HG03520 (cell line): ENCODE measurements at regions not wholly inside any gene's neighbourhood (a gene's known extent, or its start where the extent isn't known, plus 50 kb on each side); places are given as distances from the start of the nearest gene placed in this dataset.
"Not testable (repeated sequence)": the region's sequence is repeated elsewhere in the genome, so short reads cannot be mapped to it uniquely, and the experiment has no call there.

ENCODE experiments used
- ATAC-seq: cut with Tn5 transposase; IDR thresholded peaks from one replicate; pipeline ENCODE4 v1.9.1; 2021; ENCODE audit warnings: mild to moderate bottlenecking, moderate library complexity; ENCODE audit not compliant: unreplicated experiment

DNA sequence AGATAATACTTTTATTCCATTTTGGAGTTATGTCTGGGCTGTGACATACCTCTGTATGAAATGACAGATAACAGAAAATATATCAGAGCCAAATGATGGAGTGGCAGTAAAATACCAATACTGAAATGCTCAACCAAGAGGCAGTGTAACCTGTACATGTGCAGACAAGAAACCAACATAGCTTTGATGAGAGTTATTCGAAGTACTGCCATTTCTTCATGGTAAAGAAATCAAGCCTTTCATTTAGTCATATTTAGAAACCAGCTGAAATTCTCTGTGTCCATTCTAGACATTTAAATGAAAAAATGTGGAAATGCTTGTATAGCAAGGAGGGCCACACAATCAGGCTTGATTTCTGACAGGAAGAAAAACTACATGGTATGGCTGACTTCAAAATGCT lies 127.1 kb upstream of the PTPRZ1 start:
- ATAC-seq: no peak

DNA sequence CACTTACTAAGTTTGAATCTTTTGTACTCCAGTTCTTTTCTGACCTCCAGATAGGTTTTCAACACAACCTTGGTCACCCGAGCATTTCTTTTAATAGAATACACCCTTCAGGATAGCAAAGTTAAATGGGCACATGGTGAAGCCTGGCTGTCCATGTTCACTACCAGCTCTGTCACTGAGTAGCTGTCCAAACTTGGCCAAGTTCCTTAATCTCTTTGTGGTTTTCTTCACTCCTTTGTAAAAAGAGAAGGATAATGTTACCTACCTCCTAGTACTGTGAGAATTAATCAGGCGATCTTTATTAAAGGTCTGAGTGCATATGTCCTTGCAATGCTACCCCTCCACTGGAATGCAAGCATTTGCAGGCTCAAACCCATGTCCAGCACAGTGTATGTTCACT lies 128.1 kb upstream of the PTPRZ1 start:
- ATAC-seq: no peak

DNA sequence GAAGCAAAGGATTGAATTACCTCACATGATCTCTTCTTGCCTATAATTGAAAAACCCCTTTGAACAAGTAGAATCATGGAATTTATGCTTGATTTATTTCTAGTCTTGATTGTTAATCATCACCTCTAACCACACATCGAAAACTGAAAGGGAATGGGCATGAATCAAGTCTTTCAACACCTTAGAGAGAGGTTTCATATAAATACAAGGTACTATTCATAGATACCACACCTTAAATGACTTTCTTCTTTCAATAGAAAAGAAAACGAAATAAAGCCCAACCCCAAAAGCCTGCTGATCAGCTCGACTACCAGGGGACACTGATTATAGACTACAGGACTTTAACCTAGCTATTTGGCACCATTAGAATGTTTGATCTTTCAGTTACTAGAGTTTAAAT lies 128.6 kb upstream of the PTPRZ1 start:
- no peak for ATAC-seq

DNA sequence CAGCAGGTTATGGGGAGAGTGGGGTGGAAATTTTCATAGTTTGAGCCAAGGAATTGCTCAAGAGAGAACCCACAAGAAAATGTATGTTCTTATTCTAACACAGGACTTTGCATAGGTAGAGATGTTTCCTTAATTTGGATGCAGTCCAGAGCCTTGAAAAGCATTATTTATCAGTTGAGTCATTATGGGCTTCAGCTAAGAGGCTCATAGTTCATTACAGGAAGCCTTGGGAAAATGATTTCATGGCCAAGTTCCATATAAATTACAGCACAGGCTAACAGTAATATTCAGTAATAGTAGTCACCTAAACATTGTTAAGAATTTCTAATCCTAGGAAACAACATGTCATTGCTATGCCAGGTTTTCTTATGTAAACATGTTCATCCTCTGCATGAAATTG lies 131.1 kb upstream of the PTPRZ1 start:
- ATAC-seq: no peak

DNA sequence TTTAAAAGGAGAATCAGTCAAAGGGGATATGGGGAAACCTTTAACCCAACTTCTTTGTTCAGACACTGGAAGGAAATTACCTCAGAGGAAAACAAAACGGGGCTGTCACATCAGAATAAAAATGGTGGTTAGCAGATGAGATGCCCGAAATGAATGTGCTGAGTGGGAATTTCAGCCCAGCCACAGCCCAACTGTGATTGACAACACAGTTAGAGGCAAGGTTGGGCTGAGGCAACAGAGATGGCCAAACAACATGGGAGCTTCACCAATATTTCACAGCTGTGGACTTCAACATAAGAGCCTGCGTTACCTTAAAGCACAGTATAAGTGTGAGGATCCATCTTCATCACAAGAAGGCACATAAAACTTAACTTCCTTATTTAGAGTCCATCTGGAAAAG lies 133.5 kb upstream of the PTPRZ1 start:
- ATAC-seq: no peak

DNA sequence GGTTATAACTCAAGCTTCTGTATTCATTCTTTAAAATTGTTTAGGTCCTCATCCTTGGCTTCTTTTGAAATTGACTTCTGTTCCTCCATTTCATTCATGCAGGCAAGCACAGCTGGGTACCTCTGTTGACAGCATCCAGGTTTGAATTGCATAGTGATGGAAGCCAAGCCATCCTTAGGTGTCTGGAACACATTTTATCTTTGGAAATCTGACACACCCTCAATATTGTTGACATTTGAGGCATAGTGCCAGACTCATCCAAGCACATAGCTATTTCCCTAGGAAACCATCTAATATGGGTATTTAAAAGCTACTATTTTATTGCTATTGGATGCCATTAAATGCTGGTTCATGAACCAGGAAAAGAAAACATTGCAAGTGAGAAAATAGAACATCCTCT lies 142.1 kb upstream of the PTPRZ1 start:
- ATAC-seq: no peak

DNA sequence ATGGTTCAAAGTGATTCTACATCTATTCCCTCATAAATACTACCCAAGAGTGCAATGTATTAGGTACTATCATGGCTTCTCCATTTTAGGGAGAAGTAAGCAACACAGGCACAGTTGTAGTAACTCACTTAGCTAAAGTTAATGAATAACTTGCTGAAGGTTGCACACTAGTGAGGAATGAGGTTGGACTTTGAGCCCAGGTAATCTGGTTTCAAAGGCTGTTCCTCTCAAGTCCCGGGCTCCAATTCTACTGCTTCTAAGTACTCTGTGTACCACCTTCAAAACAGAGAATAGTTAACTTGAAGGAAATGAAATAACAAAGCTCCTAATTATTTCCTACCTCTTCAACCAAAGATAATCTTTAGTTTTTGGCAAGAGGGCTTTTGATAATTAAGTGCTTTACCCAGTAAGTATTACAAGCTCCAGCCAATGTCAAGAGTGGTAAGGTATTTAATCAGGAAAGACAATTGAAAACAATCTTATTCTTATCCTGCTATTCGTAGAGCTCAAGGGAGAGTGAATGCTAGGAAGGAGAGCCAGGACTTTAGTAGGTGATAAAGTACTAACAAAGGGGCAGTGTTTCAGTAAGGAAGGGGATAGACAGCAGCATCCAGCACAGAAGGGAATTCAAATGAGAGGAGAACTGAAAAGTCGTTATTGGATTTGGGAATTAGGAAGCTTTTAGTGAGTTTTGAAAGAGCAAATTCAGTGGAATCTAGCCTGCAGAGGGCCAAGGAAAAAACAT lies 158.2 kb upstream of the PTPRZ1 start:
- no peak for ATAC-seq

DNA sequence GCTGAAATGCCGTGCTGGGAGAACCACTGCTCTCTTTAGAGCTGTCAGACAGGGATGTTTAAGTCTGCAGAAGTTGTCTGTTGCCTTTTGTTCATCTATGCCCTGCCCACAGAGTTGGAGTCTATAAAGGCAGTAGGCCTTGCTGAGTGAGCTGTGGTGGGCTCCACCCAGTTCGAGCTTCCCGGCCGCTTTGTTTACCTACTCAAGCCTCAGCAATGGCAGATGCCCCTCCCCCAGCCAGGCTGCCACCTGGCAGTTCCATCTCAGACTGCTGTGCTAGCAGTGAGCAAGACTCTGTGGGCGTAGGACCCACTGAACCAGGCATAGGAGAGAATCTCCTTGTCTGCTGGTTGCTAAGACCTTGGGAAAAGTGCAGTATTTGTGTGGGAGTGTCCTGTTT lies 160.0 kb upstream of the PTPRZ1 start:
- not testable (repeated sequence) for ATAC-seq

DNA sequence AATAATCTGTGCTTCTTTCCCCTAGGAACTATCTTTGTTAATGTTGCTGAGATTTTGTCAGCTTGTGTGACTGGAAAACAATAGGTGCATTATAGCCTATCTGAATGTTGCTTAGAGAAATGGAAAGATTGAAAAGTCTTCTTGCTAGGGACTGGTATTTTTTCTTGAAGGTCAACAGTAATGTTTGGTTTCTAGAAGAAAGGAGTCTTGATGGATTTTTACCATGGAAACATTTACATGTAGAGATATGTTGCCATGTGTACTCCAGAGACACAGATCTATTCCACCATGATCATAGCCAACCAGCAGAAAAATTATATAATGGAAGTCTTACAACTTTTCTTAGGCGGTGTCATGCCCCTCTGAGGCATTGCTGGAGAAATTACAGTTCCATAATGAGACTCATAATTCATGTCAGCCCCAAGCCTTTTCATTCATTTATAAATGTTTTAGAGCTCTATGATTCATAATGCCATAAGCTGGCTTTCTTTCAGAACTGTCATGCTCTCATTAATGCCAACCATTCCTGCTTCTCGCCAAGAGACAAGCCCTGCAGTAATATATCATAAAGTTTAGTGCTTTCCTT lies 175.1 kb upstream of the PTPRZ1 start:
- no peak for ATAC-seq

DNA sequence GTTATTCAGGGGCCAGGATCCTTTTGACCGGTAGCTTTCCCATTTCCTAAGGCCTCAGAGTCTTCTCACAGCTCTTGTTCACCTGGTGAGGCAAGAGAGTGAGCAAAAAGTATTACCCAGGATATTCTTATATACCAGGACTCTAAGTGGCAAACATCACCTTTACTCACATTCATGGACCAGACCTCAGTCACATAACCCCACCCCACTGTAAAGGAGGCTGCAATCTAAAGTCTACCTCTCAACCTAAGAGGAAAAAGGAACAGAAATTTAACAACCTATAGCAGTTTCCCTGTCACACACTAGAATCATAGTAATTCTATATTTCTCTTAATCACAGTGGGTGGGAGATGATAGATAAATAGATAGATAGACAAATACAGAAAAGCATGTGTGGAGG lies 176.0 kb upstream of the PTPRZ1 start:
- no peak for ATAC-seq

DNA sequence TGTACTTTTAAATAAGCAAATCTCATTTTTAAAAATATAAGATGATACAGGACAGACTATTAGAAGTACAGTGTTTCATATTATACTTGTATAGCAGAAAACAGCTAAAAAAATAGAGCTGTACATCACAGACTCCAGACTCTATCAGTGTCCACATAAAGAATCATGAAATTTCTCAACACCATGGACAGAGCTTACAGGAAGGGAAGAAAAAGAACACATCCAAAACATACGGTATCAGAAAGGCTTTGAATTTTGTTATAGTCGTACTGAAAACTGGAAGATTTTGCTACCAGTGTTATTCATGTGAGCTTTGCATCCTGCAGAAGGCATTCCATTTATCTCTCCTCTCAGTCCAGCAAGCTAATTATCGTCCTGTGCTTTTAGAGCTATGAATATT lies 183.2 kb upstream of the PTPRZ1 start:
- ATAC-seq: no peak

DNA sequence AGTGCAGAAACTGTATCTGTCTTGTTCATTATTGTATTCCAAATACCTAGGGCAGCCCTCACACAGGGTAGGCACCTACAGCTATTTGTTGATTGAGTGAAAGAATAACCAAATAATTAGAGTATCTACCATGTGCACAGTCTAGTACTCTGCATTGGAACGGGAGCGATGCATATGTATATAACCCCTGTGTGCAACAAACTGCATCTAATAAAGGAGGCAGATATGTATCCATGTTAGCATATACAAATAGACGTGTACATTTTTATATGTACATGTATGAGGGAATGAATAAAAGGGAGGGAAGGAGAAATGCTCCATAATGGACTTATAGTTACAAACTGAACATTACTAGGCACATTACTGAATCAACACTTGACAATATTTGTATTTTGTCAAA lies 191.3 kb upstream of the PTPRZ1 start:
- ATAC-seq: no peak

DNA sequence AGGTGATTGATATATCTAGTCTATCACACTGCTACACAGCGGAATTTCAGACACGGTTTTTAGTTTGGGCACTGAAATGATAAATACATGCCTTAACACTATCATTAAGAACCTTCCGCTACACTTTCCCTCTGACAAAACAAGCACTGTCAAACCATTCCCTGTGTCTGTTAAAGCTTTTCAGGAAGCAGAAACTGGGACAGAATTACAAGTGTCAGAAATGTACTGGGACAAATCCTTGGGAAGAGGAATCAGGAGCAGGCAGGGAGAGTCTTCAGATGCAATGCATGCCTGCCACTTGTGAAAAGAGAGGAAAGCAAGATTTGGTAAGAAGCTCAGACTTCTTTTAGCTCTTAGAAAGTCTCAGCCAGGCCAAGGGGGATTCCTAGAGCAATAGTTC lies 196.8 kb upstream of the PTPRZ1 start:
- ATAC-seq: no peak

DNA sequence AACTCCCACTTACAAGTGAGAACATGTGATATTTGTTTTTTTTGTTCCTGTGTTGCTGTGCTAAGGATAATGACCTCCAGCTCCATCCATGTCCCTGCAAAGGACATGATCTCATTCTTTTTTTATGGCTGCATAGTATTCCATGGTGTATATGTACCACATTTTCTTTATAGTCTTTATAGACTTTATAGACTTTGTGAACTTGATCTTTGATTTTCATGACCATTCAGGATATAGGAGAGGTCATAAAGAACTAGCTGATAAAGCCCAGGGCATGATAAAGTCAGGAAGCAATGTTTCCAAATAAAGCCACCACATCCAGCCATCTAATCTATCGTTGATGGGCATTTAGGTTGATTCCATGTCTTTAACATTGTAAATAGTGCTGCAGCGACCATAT lies 198.5 kb upstream of the PTPRZ1 start:
- ATAC-seq: not testable (repeated sequence)

DNA sequence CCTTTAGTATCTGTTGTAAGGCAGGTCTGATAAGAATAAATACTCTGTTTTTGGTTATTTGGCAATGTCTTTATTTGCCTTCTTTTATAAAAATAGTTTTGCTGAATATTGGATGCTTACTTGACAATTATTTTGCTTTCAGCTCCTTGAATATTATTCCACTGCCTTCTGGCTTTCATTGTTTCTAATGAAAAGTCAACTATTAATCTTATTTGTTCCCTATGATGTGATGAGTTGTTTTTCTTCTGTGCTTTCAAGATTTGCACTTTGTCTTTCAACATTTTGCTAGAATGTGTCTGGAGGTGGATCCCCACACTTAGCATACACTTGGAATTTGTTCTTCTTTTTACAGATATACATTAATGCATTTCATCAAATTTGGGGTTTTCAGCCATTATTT lies 203.8 kb upstream of the PTPRZ1 start:
- no peak for ATAC-seq

DNA sequence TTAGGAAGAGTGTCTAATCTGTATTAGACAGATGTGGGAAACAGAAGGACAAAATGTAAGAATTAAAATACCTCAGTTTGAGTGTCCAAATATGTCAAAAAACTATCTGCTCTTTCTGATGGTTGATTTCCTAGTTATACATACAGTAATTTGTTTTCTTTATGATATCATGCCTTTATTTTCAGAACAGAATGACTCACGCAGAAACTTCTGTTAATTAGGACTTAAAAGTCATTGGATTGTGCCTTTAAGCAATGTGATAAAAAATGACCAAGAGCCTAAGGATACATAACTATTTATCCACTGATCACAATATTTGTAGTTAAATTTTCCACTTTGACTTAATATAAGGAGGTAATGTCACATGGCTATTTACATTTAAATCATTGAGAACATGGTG lies 206.7 kb upstream of the PTPRZ1 start:
- ATAC-seq: no peak

DNA sequence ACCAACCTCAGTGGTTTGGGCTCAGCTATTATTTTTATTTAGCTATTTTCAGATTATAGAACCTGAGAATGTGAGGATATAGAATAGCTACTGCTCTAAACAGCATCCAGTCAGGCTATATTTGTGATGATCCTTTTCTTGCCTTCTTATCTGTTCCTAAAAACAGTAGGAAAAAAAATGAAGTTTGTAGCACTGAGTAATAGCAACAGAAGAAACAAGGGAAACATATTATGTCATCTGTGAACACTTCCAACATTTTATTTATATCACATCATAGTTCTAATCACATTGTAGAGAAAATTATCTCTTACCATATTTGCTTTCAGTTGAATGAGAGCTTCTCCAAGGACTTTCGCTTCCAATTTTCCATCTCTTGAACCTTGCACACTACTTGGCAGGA lies 229.6 kb upstream of the PTPRZ1 start:
- ATAC-seq: no peak

DNA sequence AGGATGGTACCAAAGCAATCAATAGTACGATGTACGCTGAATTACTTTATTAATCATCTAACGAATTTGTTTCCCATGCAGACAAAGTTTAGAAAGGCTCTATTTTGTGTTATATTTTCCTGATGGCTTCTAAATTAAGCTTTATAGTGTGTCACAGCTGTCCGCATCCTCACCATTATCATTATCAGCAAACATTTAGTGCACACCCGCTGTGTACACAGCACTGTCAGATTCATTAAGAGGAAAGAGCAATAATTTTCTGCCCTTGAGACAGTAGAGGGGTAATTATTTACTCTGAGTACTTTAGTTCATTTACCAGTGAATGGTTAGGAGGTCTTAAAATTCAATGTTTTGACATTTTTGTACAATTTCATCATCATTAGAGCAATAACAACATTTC lies 233.3 kb upstream of the PTPRZ1 start:
- ATAC-seq: no peak

DNA sequence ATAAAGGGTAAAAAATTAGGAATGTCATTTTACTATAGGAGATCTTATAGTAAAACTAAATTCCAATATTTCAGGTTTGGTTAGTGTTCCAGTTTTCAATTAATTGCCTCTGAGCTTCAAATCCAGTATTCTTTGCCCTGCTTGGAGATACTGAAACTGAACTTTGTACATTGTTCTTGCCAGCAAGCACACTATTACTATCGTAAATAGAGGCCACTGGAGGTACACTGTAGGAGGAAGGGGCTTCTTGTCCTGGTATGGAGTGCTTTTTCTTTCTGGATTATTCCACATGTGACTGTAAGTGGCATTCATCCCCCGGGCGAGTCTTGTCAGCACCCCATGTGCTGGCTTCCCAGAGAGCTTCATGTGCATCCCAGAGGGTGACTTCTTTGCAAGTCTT lies 234.7 kb upstream of the PTPRZ1 start:
- no peak for ATAC-seq

DNA sequence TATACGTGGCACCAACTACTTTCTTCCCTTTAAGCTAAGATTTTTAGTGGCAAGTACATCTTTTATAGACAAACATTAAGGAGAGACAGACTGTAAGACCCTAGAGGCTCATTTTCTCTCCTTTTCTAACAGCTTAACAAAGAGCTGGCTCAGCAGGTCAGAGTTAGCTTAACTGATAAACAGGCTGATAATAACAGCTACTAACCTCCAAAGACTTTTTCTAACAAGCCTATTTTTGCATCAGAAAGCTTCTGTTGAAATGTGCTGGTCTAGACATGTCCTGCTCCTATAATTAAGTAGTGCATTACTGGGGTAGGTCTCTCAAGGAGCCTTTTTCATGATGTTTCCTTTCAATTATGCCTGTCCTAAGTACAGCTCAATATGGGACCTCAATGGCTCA lies 238.2 kb upstream of the FAM3C start:
- ATAC-seq: no peak

DNA sequence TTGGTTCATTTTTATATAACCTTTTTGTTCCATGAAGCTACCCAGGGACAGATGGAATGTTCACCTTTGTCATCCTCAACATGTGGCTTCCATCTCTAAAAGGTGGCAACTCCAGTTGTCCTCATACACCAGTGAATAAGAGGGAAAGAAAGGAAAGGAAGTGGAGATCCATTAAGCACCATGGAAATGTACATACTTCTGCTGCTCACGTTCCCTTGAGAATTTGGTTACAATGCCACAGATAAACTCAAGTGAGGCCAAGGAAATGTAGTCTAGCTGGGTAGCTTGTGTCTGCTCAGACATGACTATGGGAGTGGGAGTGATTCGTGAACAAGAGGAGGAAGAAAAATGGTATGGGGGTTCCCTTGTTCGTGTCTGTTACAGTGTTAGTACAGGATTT lies 237.1 kb upstream of the FAM3C start:
- ATAC-seq: no peak

DNA sequence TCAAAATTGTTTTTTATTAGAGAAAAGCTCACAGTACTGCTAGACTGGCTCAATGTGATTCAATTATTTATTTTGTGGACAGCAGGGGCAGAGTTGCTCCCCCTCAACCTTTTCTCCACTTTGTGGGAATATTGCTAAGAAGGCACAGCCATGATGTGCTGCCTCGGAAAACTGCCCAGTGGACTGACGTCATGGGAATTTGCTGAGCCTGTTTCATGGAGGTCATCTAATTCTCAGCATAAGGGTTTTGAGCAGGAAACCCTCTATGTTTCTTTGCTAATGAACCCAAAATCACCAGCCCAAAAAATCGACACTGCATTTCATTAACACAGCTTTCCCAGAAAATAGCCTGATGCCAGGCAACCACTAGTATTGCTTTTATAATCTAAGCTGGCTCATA lies 228.8 kb upstream of the FAM3C start:
- ATAC-seq: no peak
